ENCODE measurements at regions not wholly inside any gene's neighbourhood (a gene's known extent, or its start where the extent isn't known, plus 50 kb on each side); places are given as distances from the start of the nearest gene placed in this dataset.

DNA sequence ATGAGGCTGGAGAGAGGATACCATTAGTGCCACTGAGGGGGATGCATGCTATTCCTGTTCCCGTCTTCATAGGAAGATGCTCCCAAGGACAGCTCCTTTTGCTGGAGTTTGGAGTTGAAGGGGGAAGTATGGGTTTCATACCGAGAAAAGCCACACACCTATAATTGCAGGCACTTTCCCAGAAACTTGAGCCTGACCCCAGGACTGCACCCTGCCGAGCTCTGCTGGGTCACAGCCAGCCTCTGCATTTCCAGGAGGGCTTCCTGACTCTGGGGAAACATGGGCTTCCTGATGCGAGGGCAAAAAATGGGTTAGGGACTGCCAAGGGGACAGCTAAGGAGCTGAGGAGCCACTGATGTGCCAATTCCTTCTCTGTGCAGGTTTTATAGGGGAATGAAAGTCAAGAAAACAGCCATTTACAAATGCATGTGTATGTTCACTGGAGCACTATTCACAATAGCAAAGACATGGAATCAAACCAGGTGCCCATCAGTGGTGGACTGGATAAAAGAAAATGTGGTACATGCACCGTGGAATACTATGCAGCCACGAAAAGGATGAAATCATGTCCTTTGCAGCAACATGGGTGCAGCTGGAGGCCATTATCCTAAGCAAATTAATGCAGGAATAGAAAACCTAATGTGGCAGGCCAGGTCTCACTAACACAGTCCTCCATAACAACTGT is 104.5 kb downstream of the ACAA2 start:
- no peaks in the 10 kb centered on the region for H3K36me3 ChIP-seq
- ATAC-seq = no peak

DNA sequence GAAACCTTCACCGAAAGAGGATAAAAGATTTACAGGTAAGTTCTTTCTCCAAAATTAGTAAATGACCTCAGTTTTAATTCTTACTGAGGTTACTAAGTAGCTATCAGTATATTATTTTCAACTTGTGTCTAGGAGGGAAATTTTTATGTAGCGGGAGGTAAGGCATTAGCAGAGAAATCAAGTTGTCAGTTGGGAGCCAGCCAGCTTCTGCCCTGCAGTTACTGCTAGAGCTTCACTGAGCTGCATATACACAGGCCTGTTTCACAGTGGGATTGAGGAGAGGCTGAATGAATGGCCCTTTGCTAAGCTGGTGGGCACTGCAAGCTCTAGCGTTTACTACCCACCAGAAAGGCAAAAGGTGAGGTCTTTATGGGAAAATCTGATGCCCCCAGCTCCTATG is 105.7 kb downstream of the ACAA2 start:
- no peak overlapping the region for H3K4me3 ChIP-seq
- H3K4me1 ChIP-seq = no peaks in the 10 kb centered on the region
- H3K27me3 ChIP-seq = no peaks in the 10 kb centered on the region
- no peaks in the 10 kb centered on the region for H3K9me3 ChIP-seq
- FAIRE-seq (no peak), DNase-seq (no peak), ATAC-seq (peak in 2 of 4 donors; percentile 25 to 39)
- no peaks in the 10 kb centered on the region for H3K36me3 ChIP-seq
- intact Hi-C loops (cut with DNase I) = no loop called here
- no peak overlapping the region for H3K27ac ChIP-seq
- 69 to 75% methylated on average over 3 of the region's 3 CpGs for WGBS, 2 donors
- TF ChIP-seq, protein P1, sequence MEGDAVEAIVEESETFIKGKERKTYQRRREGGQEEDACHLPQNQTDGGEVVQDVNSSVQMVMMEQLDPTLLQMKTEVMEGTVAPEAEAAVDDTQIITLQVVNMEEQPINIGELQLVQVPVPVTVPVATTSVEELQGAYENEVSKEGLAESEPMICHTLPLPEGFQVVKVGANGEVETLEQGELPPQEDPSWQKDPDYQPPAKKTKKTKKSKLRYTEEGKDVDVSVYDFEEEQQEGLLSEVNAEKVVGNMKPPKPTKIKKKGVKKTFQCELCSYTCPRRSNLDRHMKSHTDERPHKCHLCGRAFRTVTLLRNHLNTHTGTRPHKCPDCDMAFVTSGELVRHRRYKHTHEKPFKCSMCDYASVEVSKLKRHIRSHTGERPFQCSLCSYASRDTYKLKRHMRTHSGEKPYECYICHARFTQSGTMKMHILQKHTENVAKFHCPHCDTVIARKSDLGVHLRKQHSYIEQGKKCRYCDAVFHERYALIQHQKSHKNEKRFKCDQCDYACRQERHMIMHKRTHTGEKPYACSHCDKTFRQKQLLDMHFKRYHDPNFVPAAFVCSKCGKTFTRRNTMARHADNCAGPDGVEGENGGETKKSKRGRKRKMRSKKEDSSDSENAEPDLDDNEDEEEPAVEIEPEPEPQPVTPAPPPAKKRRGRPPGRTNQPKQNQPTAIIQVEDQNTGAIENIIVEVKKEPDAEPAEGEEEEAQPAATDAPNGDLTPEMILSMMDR (IDR thresholded peaks at IDR 0.05) = no peak

More for the DNA sequence above, 104.5 kb downstream of the ACAA2 start:
- H3K27ac ChIP-seq = no peak overlapping the region
- DNase-seq = no peak
- WGBS, 2 donors = 88 to 91% methylated on average over 6 of the region's 6 CpGs
- H3K4me3 ChIP-seq = no peak overlapping the region
- intact Hi-C loops (cut with DNase I) = no loop called here
- H3K27me3 ChIP-seq = no peaks in the 10 kb centered on the region
- H3K9me3 ChIP-seq = no peaks in the 10 kb centered on the region
- no peak for FAIRE-seq
- no peaks in the 10 kb centered on the region for H3K4me1 ChIP-seq
- TF ChIP-seq, protein P1 (IDR thresholded peaks at IDR 0.05) = no peak

DNA sequence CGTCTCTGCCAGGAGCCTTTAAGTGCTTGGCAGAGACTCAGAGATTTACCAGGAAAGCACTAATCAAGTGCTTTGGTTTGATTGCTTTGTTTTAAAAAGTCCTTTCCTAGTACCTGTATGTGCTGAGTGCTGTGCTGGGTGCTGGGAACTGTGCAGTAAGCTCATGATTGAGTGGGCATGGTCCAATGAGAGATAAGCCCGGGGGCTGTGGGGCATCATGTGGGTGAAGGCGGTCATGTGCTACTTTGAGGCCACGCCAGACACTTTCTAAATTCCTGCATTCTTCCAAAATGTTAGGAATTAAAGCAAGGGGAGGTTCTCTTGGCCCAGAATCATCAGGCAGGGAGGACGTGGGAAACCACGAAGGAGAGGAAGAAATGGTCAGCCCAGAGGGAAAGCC is 109.0 kb downstream of the ACAA2 start:
- H3K4me3 ChIP-seq = no peak overlapping the region
- no peak overlapping the region for H3K27ac ChIP-seq
- DNase-seq (no peak), ATAC-seq (peak in 1 of 4 donors; percentile 45), FAIRE-seq (no peak)
- intact Hi-C loops (cut with DNase I) = no loop called here
- WGBS, 2 donors = 53 to 55% methylated on average over 6 of the region's 6 CpGs
- TF ChIP-seq, protein P1 (IDR thresholded peaks at IDR 0.05) = no peak
- no peaks in the 10 kb centered on the region for H3K27me3 ChIP-seq
- no peaks in the 10 kb centered on the region for H3K4me1 ChIP-seq
- no peaks in the 10 kb centered on the region for H3K9me3 ChIP-seq
- no peaks in the 10 kb centered on the region for H3K36me3 ChIP-seq

DNA sequence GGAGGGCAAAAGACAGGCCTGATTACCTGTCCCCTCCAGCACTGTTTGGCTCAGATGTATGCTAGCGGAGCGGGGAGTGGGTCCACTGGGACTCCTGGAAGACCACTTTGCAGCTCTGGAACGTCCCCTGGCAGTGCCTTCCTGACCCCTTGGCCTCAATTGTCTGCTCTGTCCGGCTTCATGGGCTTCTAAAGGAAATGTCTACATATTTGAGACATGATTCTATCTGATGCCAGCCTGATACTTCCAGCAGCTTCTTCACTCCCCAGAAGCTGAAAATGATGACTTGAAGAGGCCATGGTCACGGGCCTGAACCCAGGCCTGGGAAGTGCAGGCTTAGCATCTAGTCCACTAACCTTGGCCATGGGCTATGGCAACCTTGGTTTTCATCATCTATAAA is 112.1 kb downstream of the ACAA2 start:
- no peak for ATAC-seq
- no peak for DNase-seq
- H3K4me3 ChIP-seq = no peak overlapping the region
- H3K9me3 ChIP-seq = no peaks in the 10 kb centered on the region
- no peaks in the 10 kb centered on the region for H3K36me3 ChIP-seq
- FAIRE-seq = no peak
- no peak overlapping the region for H3K27ac ChIP-seq
- TF ChIP-seq, protein P1 (IDR thresholded peaks at IDR 0.05) = no peak
- H3K4me1 ChIP-seq = no peaks in the 10 kb centered on the region
- no peaks in the 10 kb centered on the region for H3K27me3 ChIP-seq
- WGBS, 2 donors = 84 to 86% methylated on average over 5 of the region's 5 CpGs
- intact Hi-C loops (cut with DNase I) = no loop called here

DNA sequence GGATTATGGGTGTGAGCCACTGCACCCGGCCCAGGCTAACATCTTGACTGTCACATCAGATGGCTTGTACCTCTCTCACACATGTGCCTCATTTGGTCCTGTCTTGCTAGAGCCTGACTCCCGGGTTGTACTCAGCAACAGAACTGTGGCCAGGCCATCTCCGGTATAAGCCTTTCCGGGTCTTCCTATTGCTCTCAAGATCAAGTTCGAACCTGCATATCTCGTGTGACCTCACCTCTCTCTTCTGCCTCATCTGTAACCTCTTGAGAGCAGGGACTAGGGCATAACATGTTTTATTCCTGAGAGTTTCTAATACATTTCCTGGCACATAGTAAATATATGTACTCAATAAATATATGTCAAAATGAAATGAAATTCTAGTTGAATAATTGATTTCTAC is 114.0 kb downstream of the ACAA2 start:
- H3K27ac ChIP-seq = no peak overlapping the region
- no peaks in the 10 kb centered on the region for H3K36me3 ChIP-seq
- no peak for ATAC-seq
- intact Hi-C loops (cut with DNase I) = no loop called here
- 85 to 88% methylated on average over 6 of the region's 6 CpGs for WGBS, 2 donors
- H3K4me3 ChIP-seq = no peak overlapping the region
- no peaks in the 10 kb centered on the region for H3K9me3 ChIP-seq
- H3K4me1 ChIP-seq = no peaks in the 10 kb centered on the region
- no peak for FAIRE-seq
- TF ChIP-seq, protein P1 (IDR thresholded peaks at IDR 0.05) = no peak
- DNase-seq = no peak
- no peaks in the 10 kb centered on the region for H3K27me3 ChIP-seq

Measured in pancreas (tissue), 10 donors.